ENCODE measurements at regions not wholly inside any gene's neighbourhood (a gene's known extent, or its start where the extent isn't known, plus 50 kb on each side); places are given as distances from the start of the nearest gene placed in this dataset.

- no CpG with 5 or more reads among the region's 10 CpGs for WGBS, 2 donors (ENCODE audit: extremely low coverage in 2 of 2, insufficient read length in 2 of 2, insufficient replicate concordance in 1 of 2)
Observed at GRCh38 chr16:88312732-88313131, 70.0 kb upstream of the ZNF469 start.

GRCh38 chr16:88314991-88315542 is 67.7 kb upstream of the ZNF469 start:
- Histone ChIP-seq H2BK12ac (ENCODE audit: low read length) (peak overlapping the region; percentile 0), H3K4ac (ENCODE audit: low read length) (no peak overlapping the region), H3K9me3 (replicated peaks in 1 of 2; ENCODE audit: control insufficient read depth in 2 of 2, insufficient read depth in 1 of 2, low read depth in 1 of 2, low read length in 2 of 2) (peaks cover 0 to 6% of the 10 kb centered on the region in 2 donors), H2BK5ac (ENCODE audit: low read length) (no peak overlapping the region), H3K4me2 (ENCODE audit: insufficient read depth, low read length, poor library complexity, severe bottlenecking) (no peak overlapping the region), H2AFZ (ENCODE audit: low read length) (no peak overlapping the region), H3K18ac (ENCODE audit: low read length) (peak overlapping the region; percentile 94), H2AK5ac (ENCODE audit: low read depth, low read length) (peak overlapping the region; percentile 60), H3K4me1 (ENCODE audit: control insufficient read depth in 2 of 2, insufficient read depth in 1 of 2, low read depth in 1 of 2, low read length in 2 of 2) (peaks cover 8 to 9% of the 10 kb centered on the region in 2 donors), H3K9ac (ENCODE audit: low read depth, low read length, poor library complexity) (peak overlapping the region; percentile 26), H2BK15ac (ENCODE audit: low read length) (peak overlapping the region; percentile 96), H3K27ac (replicated peaks; ENCODE audit: low read length) (no peak overlapping the region), H3K36me3 (replicated peaks in 1 of 2; ENCODE audit: control insufficient read depth in 2 of 2, insufficient read depth in 2 of 2, low read length in 2 of 2) (no peaks in the 10 kb centered on the region), H3K14ac (ENCODE audit: low read length) (no peak overlapping the region), H2BK120ac (ENCODE audit: low read depth, low read length) (no peak overlapping the region), H3K23ac (ENCODE audit: low read depth, low read length, poor library complexity) (peak overlapping the region; percentile 85), H4K91ac (ENCODE audit: low read depth, low read length, poor library complexity) (no peak overlapping the region), H3K4me3 (ENCODE audit: low read length in 2 of 2) (peak overlapping the region in 1 of 2 donors; percentile 22), H3K27me3 (ENCODE audit: control insufficient read depth in 3 of 3, insufficient read depth in 3 of 3, low read depth in 1 of 3, low read length in 3 of 3) (no peaks in the 10 kb centered on the region), H4K8ac (ENCODE audit: low read depth, low read length) (no peak overlapping the region), H3K79me1 (ENCODE audit: low read depth, low read length) (peaks cover 4% of the 10 kb centered on the region)
- no peak for DNase-seq (ENCODE audit: low spot score)
- no CpG with 5 or more reads among the region's 16 CpGs for WGBS, 2 donors (ENCODE audit: extremely low coverage in 2 of 2, insufficient read length in 2 of 2, insufficient replicate concordance in 1 of 2)

More at GRCh38 chr16:88312732-88313131, 70.0 kb upstream of the ZNF469 start:
- Histone ChIP-seq H2AFZ (ENCODE audit: low read length) (no peak overlapping the region), H2AK5ac (ENCODE audit: low read depth, low read length) (no peak overlapping the region), H3K4me3 (ENCODE audit: low read length in 2 of 2) (no peak overlapping the region), H3K18ac (ENCODE audit: low read length) (no peak overlapping the region), H3K4ac (ENCODE audit: low read length) (no peak overlapping the region), H2BK15ac (ENCODE audit: low read length) (no peak overlapping the region), H3K36me3 (replicated peaks in 1 of 2; ENCODE audit: control insufficient read depth in 2 of 2, insufficient read depth in 2 of 2, low read length in 2 of 2) (no peaks in the 10 kb centered on the region), H2BK120ac (ENCODE audit: low read depth, low read length) (no peak overlapping the region), H4K8ac (ENCODE audit: low read depth, low read length) (no peak overlapping the region), H4K91ac (ENCODE audit: low read depth, low read length, poor library complexity) (no peak overlapping the region), H2BK12ac (ENCODE audit: low read length) (no peak overlapping the region), H3K9me3 (replicated peaks in 1 of 2; ENCODE audit: control insufficient read depth in 2 of 2, insufficient read depth in 1 of 2, low read depth in 1 of 2, low read length in 2 of 2) (peaks cover 3 to 8% of the 10 kb centered on the region in 2 donors), H3K27me3 (ENCODE audit: control insufficient read depth in 3 of 3, insufficient read depth in 3 of 3, low read depth in 1 of 3, low read length in 3 of 3) (no peaks in the 10 kb centered on the region), H3K4me2 (ENCODE audit: insufficient read depth, low read length, poor library complexity, severe bottlenecking) (no peak overlapping the region), H2BK5ac (ENCODE audit: low read length) (no peak overlapping the region), H3K27ac (replicated peaks; ENCODE audit: low read length) (no peak overlapping the region), H3K14ac (ENCODE audit: low read length) (no peak overlapping the region), H3K79me1 (ENCODE audit: low read depth, low read length) (peaks cover 4% of the 10 kb centered on the region), H3K4me1 (ENCODE audit: control insufficient read depth in 2 of 2, insufficient read depth in 1 of 2, low read depth in 1 of 2, low read length in 2 of 2) (peaks cover 8 to 9% of the 10 kb centered on the region in 2 donors), H3K23ac (ENCODE audit: low read depth, low read length, poor library complexity) (no peak overlapping the region), H3K9ac (ENCODE audit: low read depth, low read length, poor library complexity) (no peak overlapping the region)
- DNase-seq (ENCODE audit: low spot score), result no peak

- Histone ChIP-seq H3K23ac (ENCODE audit: low read depth, low read length, poor library complexity) (peak overlapping the region; percentile 85), H3K4me2 (ENCODE audit: insufficient read depth, low read length, poor library complexity, severe bottlenecking) (peak overlapping the region; percentile 11), H4K91ac (ENCODE audit: low read depth, low read length, poor library complexity) (no peak overlapping the region), H2BK120ac (ENCODE audit: low read depth, low read length) (no peak overlapping the region), H2BK5ac (ENCODE audit: low read length) (no peak overlapping the region), H3K79me1 (ENCODE audit: low read depth, low read length) (peaks cover 4% of the 10 kb centered on the region), H3K4ac (ENCODE audit: low read length) (peak overlapping the region; percentile 76), H3K18ac (ENCODE audit: low read length) (peak overlapping the region; percentile 94), H3K9me3 (replicated peaks in 1 of 2; ENCODE audit: control insufficient read depth in 2 of 2, insufficient read depth in 1 of 2, low read depth in 1 of 2, low read length in 2 of 2) (peaks cover 0 to 6% of the 10 kb centered on the region in 2 donors), H2AFZ (ENCODE audit: low read length) (peak overlapping the region; percentile 67), H2BK15ac (ENCODE audit: low read length) (peak overlapping the region; percentile 96), H2AK5ac (ENCODE audit: low read depth, low read length) (peak overlapping the region; percentile 60), H3K36me3 (replicated peaks in 1 of 2; ENCODE audit: control insufficient read depth in 2 of 2, insufficient read depth in 2 of 2, low read length in 2 of 2) (no peaks in the 10 kb centered on the region), H3K27me3 (ENCODE audit: control insufficient read depth in 3 of 3, insufficient read depth in 3 of 3, low read depth in 1 of 3, low read length in 3 of 3) (no peaks in the 10 kb centered on the region), H3K27ac (replicated peaks; ENCODE audit: low read length) (no peak overlapping the region), H3K9ac (ENCODE audit: low read depth, low read length, poor library complexity) (peak overlapping the region; percentile 70), H3K4me1 (ENCODE audit: control insufficient read depth in 2 of 2, insufficient read depth in 1 of 2, low read depth in 1 of 2, low read length in 2 of 2) (peaks cover 8 to 9% of the 10 kb centered on the region in 2 donors), H3K4me3 (ENCODE audit: low read length in 2 of 2) (no peak overlapping the region), H4K8ac (ENCODE audit: low read depth, low read length) (no peak overlapping the region), H2BK12ac (ENCODE audit: low read length) (peak overlapping the region; percentile 73), H3K14ac (ENCODE audit: low read length) (peak overlapping the region; percentile 94)
- WGBS, 2 donors (ENCODE audit: extremely low coverage in 2 of 2, insufficient read length in 2 of 2, insufficient replicate concordance in 1 of 2), result no CpG with 5 or more reads among the region's 20 CpGs
- no peak for DNase-seq (ENCODE audit: low spot score)
Observed at GRCh38 chr16:88315543-88316105, 67.1 kb upstream of the ZNF469 start.

- H2BK15ac ChIP-seq (ENCODE audit: low read length), result peak overlapping the region; percentile 96
- no peak overlapping the region for H2BK5ac ChIP-seq (ENCODE audit: low read length)
- H3K4me3 ChIP-seq (ENCODE audit: low read length in 2 of 2), result no peak overlapping the region
- H3K4me1 ChIP-seq (ENCODE audit: control insufficient read depth in 2 of 2, insufficient read depth in 1 of 2, low read depth in 1 of 2, low read length in 2 of 2), result peaks cover 8 to 9% of the 10 kb centered on the region in 2 donors
- H3K4ac ChIP-seq (ENCODE audit: low read length), result peak overlapping the region; percentile 76
- DNase-seq (ENCODE audit: low spot score), result no peak
- H2BK12ac ChIP-seq (ENCODE audit: low read length), result no peak overlapping the region
- no peak overlapping the region for H3K27ac ChIP-seq (replicated peaks; ENCODE audit: low read length)
- peak overlapping the region; percentile 67 for H2AFZ ChIP-seq (ENCODE audit: low read length)
- no peaks in the 10 kb centered on the region for H3K27me3 ChIP-seq (ENCODE audit: control insufficient read depth in 3 of 3, insufficient read depth in 3 of 3, low read depth in 1 of 3, low read length in 3 of 3)
- H2AK5ac ChIP-seq (ENCODE audit: low read depth, low read length), result peak overlapping the region; percentile 60
- no peak overlapping the region for H4K8ac ChIP-seq (ENCODE audit: low read depth, low read length)
- H3K9ac ChIP-seq (ENCODE audit: low read depth, low read length, poor library complexity), result peak overlapping the region; percentile 70
- H3K79me1 ChIP-seq (ENCODE audit: low read depth, low read length), result peaks cover 4% of the 10 kb centered on the region
- H3K36me3 ChIP-seq (replicated peaks in 1 of 2; ENCODE audit: control insufficient read depth in 2 of 2, insufficient read depth in 2 of 2, low read length in 2 of 2), result no peaks in the 10 kb centered on the region
- H3K14ac ChIP-seq (ENCODE audit: low read length), result peak overlapping the region; percentile 94
- no peak overlapping the region for H4K91ac ChIP-seq (ENCODE audit: low read depth, low read length, poor library complexity)
- H3K9me3 ChIP-seq (replicated peaks in 1 of 2; ENCODE audit: control insufficient read depth in 2 of 2, insufficient read depth in 1 of 2, low read depth in 1 of 2, low read length in 2 of 2), result peaks cover 0 to 6% of the 10 kb centered on the region in 2 donors
- no peak overlapping the region for H3K4me2 ChIP-seq (ENCODE audit: insufficient read depth, low read length, poor library complexity, severe bottlenecking)
- no CpG with 5 or more reads among the region's 17 CpGs for WGBS, 2 donors (ENCODE audit: extremely low coverage in 2 of 2, insufficient read length in 2 of 2, insufficient replicate concordance in 1 of 2)
- H3K23ac ChIP-seq (ENCODE audit: low read depth, low read length, poor library complexity), result peak overlapping the region; percentile 65
- H2BK120ac ChIP-seq (ENCODE audit: low read depth, low read length), result no peak overlapping the region
- peak overlapping the region; percentile 94 for H3K18ac ChIP-seq (ENCODE audit: low read length)
Observed at GRCh38 chr16:88316151-88316550, 66.6 kb upstream of the ZNF469 start.

Measured in neuronal stem cell (in vitro differentiated cells).